AG08396 (cell line): ENCODE measurements at regions not wholly inside any gene's neighbourhood (a gene's known extent, or its start where the extent isn't known, plus 50 kb on each side); places are given as distances from the start of the nearest gene placed in this dataset.

Experiments
- DNase-seq: peaks from one replicate; pipeline ENCODE4 v3.0.0; 2012; ENCODE audit warnings: low spot score, mixed read lengths

DNA sequence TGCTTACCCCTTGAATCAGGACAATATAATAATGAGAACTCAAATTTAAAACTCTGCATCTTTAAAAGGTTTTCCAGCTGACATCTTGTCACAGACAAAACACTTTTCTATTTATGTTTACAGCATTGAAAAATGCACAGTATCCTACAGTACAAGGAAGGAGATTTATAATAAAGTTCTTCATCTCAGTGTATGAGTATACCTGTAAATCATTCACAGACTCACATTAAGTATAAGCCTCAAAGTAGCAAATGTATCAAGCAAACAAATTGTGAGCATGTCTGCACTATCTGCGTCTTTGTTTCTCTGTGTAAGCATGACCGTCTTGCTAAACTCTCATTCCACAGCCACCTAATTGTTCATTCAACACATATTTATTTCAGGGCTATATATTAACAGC lies 52.8 kb downstream of the PPP1R2C start:
- DNase-seq: no peak

DNA sequence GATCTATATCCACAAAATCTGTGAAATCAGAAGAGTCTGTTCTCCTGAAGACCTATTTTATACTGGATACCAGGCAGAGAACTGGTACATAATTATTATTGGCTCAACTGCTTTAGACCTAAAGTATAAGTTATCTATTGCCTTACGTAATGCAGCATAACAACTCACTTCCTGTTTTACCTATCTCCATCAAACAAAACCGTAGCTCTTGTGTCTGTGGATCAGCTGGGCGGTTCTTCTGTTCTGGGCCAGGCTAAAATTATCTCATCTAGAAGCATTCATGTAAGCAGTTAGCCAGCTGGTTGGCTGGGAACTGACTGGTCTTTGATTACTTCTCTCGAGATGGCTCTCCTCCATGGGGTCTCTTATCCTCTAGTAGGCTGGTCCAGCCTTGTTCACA lies 57.8 kb downstream of the PPP1R2C start:
- DNase-seq: no peak

DNA sequence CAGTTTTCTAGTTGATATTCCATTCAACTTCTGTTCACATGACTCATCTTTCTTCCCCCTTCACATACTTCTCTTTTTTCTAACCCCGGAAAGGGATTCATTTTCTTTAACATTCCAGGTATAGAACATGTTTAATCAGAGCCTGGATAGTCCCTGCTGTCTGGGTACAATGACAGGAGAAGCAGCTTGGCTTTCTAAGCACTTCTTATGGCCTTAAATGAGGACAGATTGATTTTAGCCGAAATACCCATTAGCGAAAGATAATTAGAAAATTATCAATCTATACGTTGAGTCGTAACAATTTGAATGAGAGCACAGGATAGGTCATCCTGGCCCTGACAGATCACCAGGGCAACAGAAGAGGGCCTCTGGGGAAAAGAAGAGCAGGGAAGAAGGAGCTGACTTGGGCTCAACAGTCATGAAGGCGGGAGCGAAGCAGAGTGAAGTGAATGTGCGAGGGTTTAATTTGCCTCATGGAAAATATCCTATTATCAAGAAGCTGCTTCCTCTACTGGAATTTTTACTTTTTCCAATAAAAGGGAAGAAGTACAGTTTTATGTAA lies 62.2 kb downstream of the PPP1R2C start:
- no peak for DNase-seq

DNA sequence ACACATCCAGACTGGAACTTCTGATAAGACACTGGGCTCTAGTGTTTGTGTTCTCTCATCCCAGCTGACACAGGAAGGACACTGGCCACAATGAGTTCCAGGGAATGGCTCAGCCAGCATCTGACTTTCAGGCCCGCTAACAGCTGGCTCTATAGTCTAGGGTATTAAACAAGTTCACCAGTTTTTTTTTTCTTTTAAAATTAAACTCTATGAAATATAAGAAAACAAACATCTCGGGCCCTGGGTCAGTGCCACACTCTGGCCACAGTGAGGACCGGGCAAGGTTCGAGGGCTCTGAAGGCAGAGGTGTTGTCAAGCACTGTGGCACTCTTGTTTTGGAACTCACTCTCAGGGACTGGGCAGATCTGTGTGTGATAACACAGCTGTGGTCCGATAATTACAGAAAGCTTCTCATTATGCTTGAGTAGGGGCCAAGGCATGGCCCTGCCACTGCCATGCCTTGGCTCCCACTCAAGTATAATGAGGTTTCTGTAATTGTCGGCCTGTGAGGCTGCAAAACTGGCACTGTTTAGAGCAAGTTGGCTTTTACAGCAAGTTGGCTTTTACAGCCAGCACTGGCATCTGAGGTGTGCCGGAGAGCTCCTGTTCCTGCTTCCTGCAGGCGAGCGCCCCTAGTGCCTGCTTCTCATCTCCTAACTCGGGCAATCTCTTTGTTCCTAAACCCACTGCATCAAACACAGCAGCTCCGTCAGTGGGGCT lies 62.8 kb downstream of the PPP1R2C start:
- no peak for DNase-seq

DNA sequence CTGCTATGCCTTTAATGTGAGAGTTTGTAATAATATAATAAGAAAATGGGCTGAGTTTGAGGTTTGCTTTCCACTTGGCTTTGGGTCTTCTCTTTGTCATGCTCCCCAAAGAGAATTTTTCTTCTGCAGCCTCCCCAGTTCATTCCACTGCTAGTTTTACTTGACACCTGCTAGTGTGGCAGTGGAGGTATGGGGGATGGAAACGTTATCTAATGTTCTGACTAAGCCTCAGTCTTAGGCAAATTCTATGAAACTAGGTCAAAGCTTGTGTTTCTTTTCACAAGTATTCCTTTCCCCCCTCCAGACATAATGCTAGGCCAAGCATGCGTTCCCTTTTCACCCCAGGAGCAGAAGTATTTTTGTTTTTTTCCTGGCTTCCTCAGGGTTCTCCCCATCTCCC lies 67.5 kb downstream of the PPP1R2C start:
- no peak for DNase-seq

DNA sequence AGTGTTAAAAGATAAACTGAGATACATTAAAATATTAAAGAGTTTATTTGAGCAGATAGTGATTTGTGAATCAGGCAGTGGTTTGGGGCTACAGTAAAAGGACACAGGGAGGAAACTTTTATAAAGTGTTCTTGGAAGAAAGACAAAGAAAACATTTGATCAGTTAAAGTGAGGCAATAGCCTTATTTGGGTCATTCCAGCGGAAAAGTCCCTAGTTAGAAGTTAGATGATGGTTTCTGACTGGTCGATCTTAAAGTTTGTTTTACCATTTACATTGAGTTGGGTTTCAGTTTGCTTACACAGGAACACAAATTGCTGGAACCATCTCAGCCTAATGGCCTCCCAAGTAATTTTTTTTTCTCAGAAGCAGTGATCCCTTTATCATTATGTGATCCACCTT lies 69.7 kb downstream of the PPP1R2C start:
- DNase-seq: no peak

DNA sequence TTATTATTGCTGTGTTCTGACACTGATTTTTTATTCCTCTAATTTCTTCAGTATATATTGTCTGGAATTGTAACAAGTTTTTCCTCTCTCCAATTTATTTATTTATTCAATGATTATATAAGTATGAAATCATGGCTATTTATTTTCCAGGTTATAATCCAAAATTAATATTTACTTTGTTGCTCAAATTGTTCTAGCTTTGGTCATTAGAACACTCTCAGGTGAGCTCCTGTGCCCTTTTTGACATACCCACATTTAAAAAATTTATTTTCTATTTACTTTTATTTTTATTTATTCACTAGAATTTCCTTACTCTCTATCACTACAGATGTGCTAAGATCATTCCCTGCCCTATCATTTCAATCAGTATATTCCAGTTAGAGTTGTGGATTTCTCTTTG lies 70.2 kb downstream of the PPP1R2C start:
- DNase-seq: no peak

DNA sequence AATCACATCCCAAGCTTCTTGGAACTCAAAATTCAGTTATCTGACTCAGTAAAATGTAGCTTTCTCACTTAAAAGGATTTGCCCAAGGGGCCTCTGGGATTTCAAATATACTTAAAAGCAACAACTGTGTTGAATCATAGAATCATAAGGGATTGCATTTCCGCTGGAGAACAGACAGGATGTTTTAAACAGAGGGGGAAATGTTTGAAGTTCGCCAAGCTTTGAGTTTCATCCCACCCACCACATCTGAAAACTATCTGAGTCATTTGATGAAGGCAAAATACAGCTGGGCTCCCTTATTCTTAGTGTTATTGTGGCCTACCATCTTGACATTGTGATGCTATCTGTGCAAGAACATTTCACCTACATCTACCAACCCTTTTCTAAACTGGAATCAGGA lies 73.5 kb downstream of the PPP1R2C start:
- DNase-seq: no peak

DNA sequence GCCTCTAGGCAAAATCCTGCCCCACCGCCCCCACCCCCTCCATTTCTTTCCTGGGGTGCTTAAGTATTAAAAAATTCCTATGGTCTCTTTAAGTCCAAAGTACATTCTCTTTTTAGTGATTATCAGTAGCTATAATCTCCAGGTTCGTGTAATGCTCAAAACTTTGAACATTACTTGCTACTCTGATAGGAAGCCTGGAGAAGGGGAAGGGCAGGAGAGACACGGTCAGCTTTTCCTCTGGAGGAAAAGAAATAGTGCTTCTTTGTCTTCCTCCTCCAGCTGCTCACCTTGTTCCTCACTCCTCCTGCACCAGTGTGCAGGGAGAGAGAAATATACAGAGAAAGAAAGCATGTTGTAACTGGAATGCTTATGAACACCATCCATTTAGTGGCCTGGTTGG lies 80.4 kb downstream of the PPP1R2C start:
- no peak for DNase-seq

DNA sequence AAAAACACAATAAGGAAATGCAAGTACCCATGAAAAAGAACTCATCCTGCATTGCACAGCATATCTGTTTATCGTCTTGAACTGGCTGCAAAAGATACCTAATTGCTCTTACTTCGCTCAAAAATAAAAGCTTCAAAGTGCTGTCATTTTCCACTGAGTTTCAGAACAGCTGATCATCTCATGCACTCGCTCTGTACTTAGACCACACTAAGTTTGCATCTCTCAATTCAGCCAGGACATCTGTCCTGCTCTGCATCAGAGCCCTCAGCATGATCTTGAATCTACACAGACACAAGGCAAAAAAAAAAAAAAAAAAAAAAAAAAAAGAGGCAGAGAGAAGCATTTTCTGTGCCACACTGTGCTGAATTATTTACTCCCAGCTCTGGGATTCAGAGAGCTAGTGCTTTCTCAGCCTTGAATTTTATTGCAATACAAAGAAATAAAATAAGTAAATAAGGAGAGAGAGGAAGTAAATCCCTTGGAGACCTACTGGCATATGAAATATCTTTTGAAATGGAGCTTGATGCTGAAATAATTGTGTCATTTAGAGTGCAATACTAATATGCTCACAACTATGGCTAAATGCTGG lies 81.3 kb downstream of the PPP1R2C start:
- DNase-seq: no peak

DNA sequence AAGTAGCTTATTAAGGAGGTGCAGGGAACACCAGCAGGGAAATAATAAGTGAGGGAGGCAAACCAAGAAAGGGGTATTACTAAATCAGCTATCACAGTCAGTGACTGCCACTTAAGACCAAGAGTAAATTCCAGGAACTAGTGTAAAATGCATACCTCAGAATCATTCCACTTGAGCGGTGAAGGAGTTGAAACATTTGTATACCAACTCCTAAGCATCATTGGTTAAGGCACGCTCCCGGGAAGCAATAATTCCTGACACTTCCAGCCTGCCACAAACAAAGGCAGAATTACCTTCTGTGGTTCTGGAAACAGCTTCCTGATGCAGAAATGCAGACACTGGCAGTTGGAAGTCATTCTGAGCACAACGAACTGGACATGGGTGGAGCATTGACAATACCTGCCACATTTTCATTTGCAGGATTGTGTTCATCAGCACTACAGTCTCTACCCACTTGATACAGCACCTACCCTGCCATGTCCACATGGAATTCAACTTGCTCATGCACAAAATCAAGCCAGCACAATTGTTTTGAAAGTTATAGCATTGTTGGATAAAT lies 82.1 kb downstream of the PPP1R2C start:
- DNase-seq: no peak

DNA sequence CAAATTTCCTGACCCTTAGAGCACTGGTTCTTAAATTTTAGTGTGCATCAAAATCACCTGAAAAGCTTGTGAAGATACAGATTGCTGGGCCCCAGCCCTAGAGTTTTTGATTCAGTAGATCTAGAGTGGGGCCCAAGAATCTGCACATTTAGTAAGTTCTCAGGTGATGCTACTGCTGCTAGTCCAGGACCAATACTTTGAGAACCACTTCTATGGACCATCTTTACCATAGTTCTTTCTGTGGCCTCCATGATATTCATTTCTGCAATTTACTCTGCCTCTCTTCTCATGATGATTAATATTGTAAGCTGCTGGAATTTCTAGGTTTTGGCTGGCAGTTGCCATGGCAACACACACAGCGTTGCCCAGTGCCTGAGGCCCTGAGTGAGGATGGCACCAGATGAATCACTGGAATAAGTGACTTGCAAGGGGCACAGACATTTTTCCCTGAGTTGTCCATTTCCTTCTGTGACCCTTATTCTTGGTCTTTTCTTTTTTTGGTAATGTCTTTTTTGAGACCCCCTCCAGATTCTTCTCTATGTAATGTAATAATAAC lies 83.6 kb downstream of the PPP1R2C start:
- DNase-seq: no peak

DNA sequence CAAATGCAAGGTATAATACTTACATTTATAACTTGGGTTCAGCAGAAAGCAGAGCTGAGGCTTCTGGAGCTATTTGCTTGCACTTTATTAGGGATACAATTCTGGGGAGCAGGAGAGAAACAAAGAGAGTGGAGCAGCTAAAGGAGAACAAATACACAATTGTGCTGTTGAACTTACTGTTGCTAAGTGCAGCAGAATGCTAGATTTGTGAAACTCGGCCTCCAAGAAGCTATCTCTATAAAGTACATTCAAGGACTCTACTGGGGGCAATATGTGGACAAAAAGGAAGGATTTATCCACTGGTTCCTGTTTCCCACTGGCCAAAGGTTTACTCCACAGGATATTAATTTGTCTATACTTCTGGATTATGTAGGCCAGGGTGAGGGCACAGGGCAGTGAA lies 86.8 kb downstream of the PPP1R2C start:
- no peak for DNase-seq

DNA sequence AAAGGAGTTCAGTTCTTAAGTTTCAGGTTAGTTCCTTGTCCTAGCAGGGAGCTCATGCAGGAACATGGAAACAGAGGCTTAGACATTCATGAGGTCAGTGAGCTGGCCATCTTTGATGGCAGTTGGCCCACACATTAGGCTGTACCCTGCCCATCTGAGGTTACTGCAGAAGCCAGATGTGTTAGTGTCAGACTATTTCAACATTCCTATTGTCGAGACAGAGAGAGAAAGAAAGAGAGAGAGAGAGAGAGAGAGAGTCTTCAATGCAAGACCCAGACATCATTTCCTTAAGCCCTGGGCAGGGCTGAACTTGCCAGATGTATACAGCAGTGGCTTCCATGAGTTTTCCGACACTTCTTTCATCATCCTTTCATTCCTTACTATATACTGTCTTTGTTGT lies 91.3 kb downstream of the PPP1R2C start:
- no peak for DNase-seq

DNA sequence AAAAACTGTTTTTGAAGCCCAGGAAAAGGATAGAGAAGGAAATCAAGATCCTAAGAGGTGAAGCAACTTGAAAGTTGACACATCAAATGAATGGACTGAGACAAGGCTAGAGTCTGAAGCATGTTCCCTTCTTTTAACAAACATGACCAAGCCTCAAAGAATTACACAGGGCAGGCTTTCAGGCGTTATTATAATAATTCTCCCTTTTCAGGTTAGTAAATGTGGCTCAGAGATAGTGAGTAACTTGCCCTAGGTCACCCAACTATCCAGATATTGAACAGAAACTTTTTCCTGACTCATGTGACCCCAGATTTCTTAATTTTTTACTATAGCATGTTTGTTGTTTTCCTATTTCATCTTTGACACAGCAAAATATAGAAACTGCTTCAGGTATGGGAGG lies 91.7 kb downstream of the PPP1R2C start:
- no peak for DNase-seq

DNA sequence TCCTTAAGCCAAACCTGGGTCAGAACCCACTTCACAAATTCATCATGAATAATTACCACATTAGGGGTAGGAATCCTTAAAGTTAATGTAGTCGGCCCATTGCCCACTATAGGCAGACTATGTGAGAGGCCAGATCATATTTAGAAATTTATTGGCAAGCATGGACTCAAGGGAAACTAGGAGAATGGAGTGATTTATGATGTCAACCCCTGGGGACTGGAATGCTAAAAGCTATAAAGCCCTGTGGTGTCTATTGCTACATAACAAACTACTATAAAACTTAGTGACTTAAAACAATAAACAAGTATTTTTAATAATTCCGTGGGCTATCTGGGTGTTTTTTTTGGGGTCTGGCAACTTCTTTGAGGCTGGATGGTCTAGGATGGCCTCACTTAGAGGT lies 93.9 kb downstream of the PPP1R2C start:
- DNase-seq: no peak

DNA sequence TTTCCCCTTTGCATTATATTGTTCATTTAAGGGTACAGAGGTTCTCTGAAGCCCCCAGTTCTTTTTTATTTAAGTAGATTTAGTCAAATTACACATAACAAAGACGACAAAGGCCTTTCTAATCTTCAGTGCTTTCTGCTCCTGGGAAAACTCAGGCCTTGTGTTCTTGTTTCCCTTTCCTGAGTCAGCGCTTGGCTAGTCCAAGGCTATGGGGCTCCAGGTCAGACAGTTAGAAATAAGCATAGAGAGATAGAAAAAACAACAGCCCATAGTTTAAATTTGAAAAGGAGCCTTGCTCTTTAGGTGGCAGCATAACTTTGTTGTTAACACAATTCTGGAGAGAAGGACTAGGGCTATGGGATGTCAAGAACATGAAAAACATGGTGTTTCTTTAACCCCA lies 97.3 kb downstream of the PPP1R2C start:
- no peak for DNase-seq

DNA sequence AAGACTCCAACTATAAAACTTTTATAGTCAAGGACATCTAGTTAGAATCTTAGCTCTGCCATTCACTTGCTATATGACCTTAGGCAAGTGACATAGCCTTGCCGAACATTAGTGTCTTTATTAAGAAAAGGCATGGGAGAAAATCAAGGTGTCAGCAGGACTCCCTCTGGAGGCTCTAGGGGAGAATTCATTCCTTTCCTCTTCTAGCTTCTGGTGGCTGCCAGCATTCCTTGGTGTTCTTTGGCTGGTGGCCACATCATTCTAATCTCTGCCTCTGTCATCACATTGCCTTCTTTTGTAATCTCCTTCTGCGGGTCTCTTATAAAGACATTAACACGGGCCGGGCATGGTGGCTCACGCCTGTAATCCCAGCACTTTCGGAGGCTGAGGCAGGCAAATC lies 99.8 kb downstream of the PPP1R2C start:
- no peak for DNase-seq

DNA sequence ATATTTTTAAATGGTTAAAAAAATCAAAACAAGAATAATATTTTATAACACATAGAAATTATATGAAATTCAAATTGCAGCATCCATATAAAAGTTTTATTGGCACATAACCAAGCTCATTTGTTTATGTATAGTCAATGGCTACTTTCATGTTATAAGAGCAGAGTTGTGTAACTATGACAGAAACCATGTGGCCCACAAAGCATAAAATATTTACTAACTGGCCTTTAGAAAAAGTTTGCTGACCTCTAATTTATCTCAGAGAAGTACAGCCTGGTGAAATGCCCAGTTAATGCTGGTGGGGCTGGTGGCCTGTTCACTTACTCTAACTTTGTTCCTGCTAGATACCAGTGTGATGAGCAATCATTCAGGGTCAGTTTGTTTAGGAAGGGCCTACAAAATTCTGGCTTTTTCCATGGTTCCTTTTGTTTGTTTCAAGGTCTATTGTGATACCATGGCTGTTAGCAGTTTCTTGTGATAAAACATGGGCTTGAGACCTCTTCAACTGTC lies 104.6 kb downstream of the PPP1R2C start:
- DNase-seq: no peak

DNA sequence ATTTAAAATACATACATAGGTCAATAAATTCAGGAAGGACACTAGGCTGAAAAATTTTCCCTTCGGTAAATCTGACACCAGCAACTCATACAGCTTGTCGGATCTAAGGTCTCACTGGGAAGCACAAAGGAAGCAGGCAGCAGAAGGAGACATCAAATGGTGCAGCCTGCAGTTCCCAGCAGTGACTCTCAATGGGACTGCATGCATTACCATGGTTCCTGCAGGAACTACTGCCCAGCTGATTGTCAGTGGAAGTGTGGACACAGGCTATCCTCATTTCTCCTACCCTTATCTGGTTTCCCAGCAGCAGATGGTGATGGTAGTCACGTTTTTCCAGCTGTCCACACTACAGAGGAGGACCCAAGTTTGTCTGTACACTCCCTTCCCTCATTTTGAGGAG lies 113.3 kb downstream of the PPP1R2C start:
- DNase-seq: no peak

DNA sequence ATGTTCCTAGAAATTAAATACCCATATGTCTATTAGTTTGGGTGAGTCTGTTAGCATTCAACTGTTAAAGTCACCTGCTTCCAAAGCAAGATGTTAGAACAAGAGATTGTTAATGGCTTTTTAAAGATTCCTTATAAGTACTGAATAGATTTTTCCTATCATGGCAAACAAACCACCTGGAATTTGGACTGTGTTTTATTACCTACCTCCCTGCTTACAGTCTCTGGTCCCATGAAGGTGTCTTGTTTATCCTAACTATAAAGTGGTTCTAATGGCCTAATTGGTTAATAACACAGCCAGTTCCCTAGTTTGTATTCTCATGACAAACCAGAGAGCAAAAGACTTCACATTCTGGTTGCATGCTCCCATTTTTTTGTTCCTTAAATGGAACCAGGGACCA lies 149.5 kb downstream of the PPP1R2C start:
- no peak for DNase-seq

DNA sequence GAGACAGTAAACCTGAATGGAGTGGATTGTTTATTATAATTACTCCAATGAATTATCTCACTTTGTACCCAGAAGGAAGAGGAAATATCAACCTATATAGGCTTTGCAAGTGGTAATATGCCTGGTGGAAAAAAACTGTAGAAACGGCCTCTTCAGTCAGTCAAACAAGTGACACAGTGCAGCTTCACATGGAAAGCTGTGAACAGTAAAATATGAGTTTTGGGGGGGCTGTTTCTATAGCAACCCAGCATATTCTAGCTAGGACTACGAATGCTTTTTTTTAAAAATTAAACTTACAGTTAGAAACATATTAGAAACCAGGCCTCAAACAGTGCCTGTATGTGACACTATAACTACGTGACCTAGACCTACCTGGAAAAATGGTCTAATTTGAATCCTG lies 150.1 kb downstream of the PPP1R2C start:
- no peak for DNase-seq

DNA sequence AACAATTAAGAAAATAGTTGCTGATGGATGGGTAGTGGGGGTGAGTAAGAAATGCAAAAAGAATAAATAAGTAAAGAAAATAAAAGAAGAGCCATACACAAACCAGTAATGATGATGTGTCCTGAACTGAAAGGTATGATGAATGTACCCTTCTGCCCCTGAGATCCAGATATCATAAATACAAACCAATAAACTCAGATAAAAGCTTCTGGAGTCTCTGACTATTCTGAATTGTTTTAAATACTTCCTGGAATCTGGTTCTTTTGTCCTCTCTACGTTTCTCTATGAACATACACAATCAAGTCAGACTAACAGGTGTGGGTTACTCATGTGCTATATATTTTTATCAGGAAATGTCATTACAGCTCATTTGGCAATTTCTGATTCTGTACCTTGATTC lies 153.4 kb downstream of the PPP1R2C start:
- DNase-seq: no peak
